GM12878 (cell line): ENCODE measurements at regions not wholly inside any gene's neighbourhood (a gene's known extent, or its start where the extent isn't known, plus 50 kb on each side); places are given as distances from the start of the nearest gene placed in this dataset.

Experiments used
- ATAC-seq: fragments of 200-7000 bp; cut with Tn5 transposase; 3 replicates; pipeline ENCODE4 v1.9.1; 2020; ENCODE audit warnings: mild to moderate bottlenecking, moderate library complexity
- BruUV-seq: library from RNA; stranded (reverse); fragments of 400-500 nt; replicated peaks from 2 replicates; lab custom pipeline; 2021; lab: Mats Ljungman, UMichigan
- CTCF ChIA-PET: fragments of 300-600 bp; sonication (Branson Sonifier 250); formaldehyde crosslinking; extraction: SDS; loops from one replicate; lab custom pipeline; 2021; ENCODE audit warnings: inconsistent platforms; lab: Yijun Ruan, JAX
- POLR2A ChIA-PET: fragments of 350-600 bp; formaldehyde crosslinking; extraction: SDS; loops from one replicate; lab custom pipeline; 2021; ENCODE audit warnings: inconsistent platforms; lab: Charles Lee
- RAD21 ChIA-PET: fragments of 300-600 bp; sonication (Branson Sonifier 250); formaldehyde crosslinking; loops from one replicate; lab custom pipeline; 2023; ENCODE audit warnings: antibody characterized with exemption; ENCODE audit not compliant: unreplicated experiment; lab: Charles Lee
- SMC1A ChIA-PET: fragments of 300-600 bp; sonication (Branson Sonifier 250); formaldehyde crosslinking; loops from one replicate; lab custom pipeline; 2023; ENCODE audit not compliant: unreplicated experiment, uncharacterized antibody; lab: Charles Lee
- DNase-seq: peaks from one replicate; pipeline ENCODE4 v3.0.0-alpha.2; 2011; ENCODE audit warnings: low read depth, low spot score
- FAIRE-seq: peaks from 3 replicates; lab custom pipeline; 2011; peaks lifted over from hg19 to GRCh38; lab: Jason Lieb, UNC
- H2AFZ ChIP-seq: 2 replicates; pipeline ENCODE4 v1.6.0; 2011; ENCODE audit warnings: low read depth, low read length, control low read depth; ENCODE audit not compliant: control insufficient read depth
- H3K27ac ChIP-seq: 2 replicates; pipeline ENCODE4 v1.5.1; 2011; ENCODE audit warnings: control low read depth; ENCODE audit not compliant: control insufficient read depth, insufficient read depth
- H3K27me3 ChIP-seq, 2 experiments: replicated peaks in 1 of 2; 2 replicates each; pipeline versions ENCODE4 v1.6.0 to v1.6.1; 2011; ENCODE audit warnings: low read length in 1 of 2; ENCODE audit not compliant: control insufficient read depth in 2 of 2, insufficient read depth in 2 of 2
- H3K36me3 ChIP-seq, 2 experiments: 2 replicates each; pipeline ENCODE4 v1.5.1; 2011; ENCODE audit warnings: low read length in 1 of 2; ENCODE audit not compliant: control insufficient read depth in 2 of 2, insufficient read depth in 2 of 2
- H3K4me1 ChIP-seq: 2 replicates; pipeline ENCODE4 v1.6.1; 2011; ENCODE audit warnings: mild to moderate bottlenecking, low read length, moderate library complexity, mixed read lengths; ENCODE audit not compliant: control insufficient read depth, insufficient read depth
- H3K4me2 ChIP-seq: 2 replicates; pipeline ENCODE4 v1.6.0; 2011; ENCODE audit warnings: control low read depth; ENCODE audit not compliant: control insufficient read depth, insufficient read depth
- H3K4me3 ChIP-seq: fragments of 200-600 bp; sonication (generic); 2 replicates; pipeline ENCODE4 v1.5.1; 2016
- H3K79me2 ChIP-seq: 2 replicates; pipeline ENCODE4 v1.6.0; 2011; ENCODE audit warnings: low read length; ENCODE audit not compliant: control insufficient read depth, insufficient read depth
- H3K9ac ChIP-seq: 2 replicates; pipeline ENCODE4 v1.8.0; 2011; ENCODE audit warnings: low read length, control low read depth, mixed read lengths; ENCODE audit not compliant: control insufficient read depth, insufficient read depth
- H3K9me3 ChIP-seq: replicated peaks from 3 replicates; pipeline ENCODE4 v1.5.1; 2011; ENCODE audit warnings: mild to moderate bottlenecking, low read length; ENCODE audit not compliant: control insufficient read depth, insufficient read depth
- H4K20me1 ChIP-seq: 2 replicates; pipeline ENCODE4 v1.6.0; 2011; ENCODE audit not compliant: control insufficient read depth, insufficient read depth
- EGR1 ChIP-seq, 2 experiments: IDR thresholded peaks; 1 replicate in 1 of 2; 2 replicates in 1 of 2; pipeline ENCODE4 v1.6.1; 2011 to 2012; ENCODE audit warnings: low read depth in 2 of 2, low read length in 2 of 2, borderline replicate concordance in 1 of 2, mild to moderate bottlenecking in 1 of 2, moderate library complexity in 1 of 2
- JUND ChIP-seq: IDR thresholded peaks from 2 replicates; pipeline ENCODE4 v1.6.1; 2012; ENCODE audit warnings: low read depth, mild to moderate bottlenecking, low read length, improper control_type of control experiment, moderate library complexity
- LARP7 ChIP-seq: fragments of 450-650 bp; IDR thresholded peaks from 2 replicates; pipeline ENCODE4 v1.6.1; 2017; ENCODE audit warnings: mild to moderate bottlenecking
- RBBP5 ChIP-seq: fragments of 200-600 bp; sonication (generic); conservative IDR thresholded peaks from 2 replicates; pipeline ENCODE4 v1.6.1; 2016
- REST ChIP-seq: IDR thresholded peaks from 2 replicates; pipeline ENCODE4 v1.6.1; 2012; ENCODE audit warnings: mild to moderate bottlenecking, low read depth, low read length
- RUNX3 ChIP-seq: IDR thresholded peaks from 2 replicates; pipeline ENCODE4 v1.6.1; 2012; ENCODE audit warnings: low read length, inconsistent platforms
- SMAD1 ChIP-seq: fragments of 450-650 bp; IDR thresholded peaks from 2 replicates; pipeline ENCODE4 v1.6.1; 2018; ENCODE audit warnings: mild to moderate bottlenecking, low read depth; ENCODE audit not compliant: partially characterized antibody
- SP1 ChIP-seq: IDR thresholded peaks from one replicate; pipeline ENCODE4 v1.6.1; 2011; ENCODE audit warnings: low read depth, low read length
- SREBF2 ChIP-seq: IDR thresholded peaks from 2 replicates; pipeline ENCODE4 v1.6.1; 2012; ENCODE audit warnings: mild to moderate bottlenecking, low read length
- STAT3 ChIP-seq: IDR thresholded peaks from 2 replicates; pipeline ENCODE4 v1.6.1; 2011; ENCODE audit warnings: low read depth, low read length, improper control_type of control experiment
- WGBS: methylation state at CpG from one replicate; pipeline ENCODE4 v1.1.6; 2016; ENCODE audit warnings: low lambda C conversion rate; ENCODE audit not compliant: insufficient replicate concordance, insufficient coverage; ENCODE audit errors: missing lambda C conversion rate; 5-methylcytosine and 5-hydroxymethylcytosine counted together
- in situ Hi-C: fragments of 300-500 bp; cut with MboI; formaldehyde crosslinking; loops from 9 replicates; pipeline ENCODE4 v1.14.3; 2018; ENCODE audit warnings: mixed read lengths
- intact Hi-C: fragments of 100-400 bp; cut with micrococcal nuclease; formaldehyde crosslinking; loops from one replicate; pipeline ENCODE4 v1.14.2; 2022; ENCODE audit not compliant: unreplicated experiment
- TF ChIP-seq, protein P1 (sequence below), 3 experiments: IDR thresholded peaks in 2 of 3; conservative IDR thresholded peaks in 1 of 3; 2 replicates each; pipeline ENCODE4 v1.5.1; 2011; ENCODE audit warnings: low read depth in 3 of 3, low read length in 3 of 3, mild to moderate bottlenecking in 3 of 3, control low read depth in 2 of 3, moderate library complexity in 2 of 3, inconsistent platforms in 1 of 3, mixed read lengths in 1 of 3; ENCODE audit not compliant: control insufficient read depth in 2 of 3, insufficient read depth in 1 of 3; ENCODE audit errors: extremely low read depth in 1 of 3
- TF ChIP-seq, protein P2 (sequence below): fragments of 450-650 bp; IDR thresholded peaks from 2 replicates; pipeline ENCODE4 v1.6.1; 2017; ENCODE audit warnings: mild to moderate bottlenecking

GRCh38 chr13:50711996-50712395 lies 131.5 kb downstream of the DLEU7 start (continued):
- TF ChIP-seq LARP7 = no peak
- TF ChIP-seq EGR1 (IDR thresholded peaks at IDR 0.05; ENCODE audit: borderline replicate concordance in 1 of 2, low read depth in 2 of 2, low read length in 2 of 2) = no peak
- TF ChIP-seq SMAD1 = no peak
- TF ChIP-seq RBBP5 = no peak
- TF ChIP-seq, protein P1, sequence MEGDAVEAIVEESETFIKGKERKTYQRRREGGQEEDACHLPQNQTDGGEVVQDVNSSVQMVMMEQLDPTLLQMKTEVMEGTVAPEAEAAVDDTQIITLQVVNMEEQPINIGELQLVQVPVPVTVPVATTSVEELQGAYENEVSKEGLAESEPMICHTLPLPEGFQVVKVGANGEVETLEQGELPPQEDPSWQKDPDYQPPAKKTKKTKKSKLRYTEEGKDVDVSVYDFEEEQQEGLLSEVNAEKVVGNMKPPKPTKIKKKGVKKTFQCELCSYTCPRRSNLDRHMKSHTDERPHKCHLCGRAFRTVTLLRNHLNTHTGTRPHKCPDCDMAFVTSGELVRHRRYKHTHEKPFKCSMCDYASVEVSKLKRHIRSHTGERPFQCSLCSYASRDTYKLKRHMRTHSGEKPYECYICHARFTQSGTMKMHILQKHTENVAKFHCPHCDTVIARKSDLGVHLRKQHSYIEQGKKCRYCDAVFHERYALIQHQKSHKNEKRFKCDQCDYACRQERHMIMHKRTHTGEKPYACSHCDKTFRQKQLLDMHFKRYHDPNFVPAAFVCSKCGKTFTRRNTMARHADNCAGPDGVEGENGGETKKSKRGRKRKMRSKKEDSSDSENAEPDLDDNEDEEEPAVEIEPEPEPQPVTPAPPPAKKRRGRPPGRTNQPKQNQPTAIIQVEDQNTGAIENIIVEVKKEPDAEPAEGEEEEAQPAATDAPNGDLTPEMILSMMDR (IDR thresholded peaks at IDR 0.05 in 2 of 3, conservative IDR thresholded peaks at IDR 0.05 in 1 of 3; ENCODE audit: control insufficient read depth in 2 of 3, extremely low read depth in 1 of 3, insufficient read depth in 1 of 3, low read depth in 3 of 3, low read length in 3 of 3) = no peak
- TF ChIP-seq, all 136 proteins: peak for 0

DNA sequence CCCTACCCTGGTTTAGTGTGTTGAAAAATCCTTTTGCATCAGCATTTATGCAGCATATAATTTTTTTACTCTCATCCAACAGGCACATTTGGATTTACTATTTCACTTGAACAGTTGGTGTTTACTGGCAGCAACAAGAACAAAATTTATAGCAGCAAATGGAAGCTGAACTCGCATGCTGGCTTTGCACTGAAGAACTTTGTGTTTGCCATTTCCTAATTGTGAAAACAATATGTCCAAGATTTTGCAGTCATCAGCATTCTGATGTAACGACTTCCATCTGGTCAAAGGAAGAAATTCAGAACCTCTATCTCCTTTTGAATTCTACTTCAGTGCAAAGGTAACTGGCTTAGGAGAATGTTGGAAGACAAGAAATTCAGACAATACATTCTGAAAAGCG lies 131.0 kb downstream of the DLEU7 start:
- no peak overlapping the region for H3K4me2 ChIP-seq
- ATAC-seq = no peak
- H3K36me3 ChIP-seq = no peaks in the 10 kb centered on the region
- in situ Hi-C loops = no loop called here
- DNase-seq = no peak
- no peak overlapping the region for H3K9ac ChIP-seq
- CTCF ChIA-PET = interaction anchor here (1.6 kb wide), 1 partner anchor 89 kb away, joined by 4 read pairs; no protein-coding TSS in a partner anchor
- H3K4me1 ChIP-seq = peaks cover 7% of the 10 kb centered on the region
- H4K20me1 ChIP-seq = no peaks in the 10 kb centered on the region
- RAD21 ChIA-PET = no interaction called here
- no peaks in the 10 kb centered on the region for H3K9me3 ChIP-seq
- SMC1A ChIA-PET = interaction anchor here (0.9 to 1.2 kb wide), 3 partner anchors 15 to 117 kb away, joined by 3 to 4 read pairs (median 3); no protein-coding TSS in a partner anchor
- no peak for FAIRE-seq
- intact Hi-C loops = no loop called here
- no peak for TF ChIP-seq REST
- no peak for TF ChIP-seq SMAD1
- TF ChIP-seq, protein P2, sequence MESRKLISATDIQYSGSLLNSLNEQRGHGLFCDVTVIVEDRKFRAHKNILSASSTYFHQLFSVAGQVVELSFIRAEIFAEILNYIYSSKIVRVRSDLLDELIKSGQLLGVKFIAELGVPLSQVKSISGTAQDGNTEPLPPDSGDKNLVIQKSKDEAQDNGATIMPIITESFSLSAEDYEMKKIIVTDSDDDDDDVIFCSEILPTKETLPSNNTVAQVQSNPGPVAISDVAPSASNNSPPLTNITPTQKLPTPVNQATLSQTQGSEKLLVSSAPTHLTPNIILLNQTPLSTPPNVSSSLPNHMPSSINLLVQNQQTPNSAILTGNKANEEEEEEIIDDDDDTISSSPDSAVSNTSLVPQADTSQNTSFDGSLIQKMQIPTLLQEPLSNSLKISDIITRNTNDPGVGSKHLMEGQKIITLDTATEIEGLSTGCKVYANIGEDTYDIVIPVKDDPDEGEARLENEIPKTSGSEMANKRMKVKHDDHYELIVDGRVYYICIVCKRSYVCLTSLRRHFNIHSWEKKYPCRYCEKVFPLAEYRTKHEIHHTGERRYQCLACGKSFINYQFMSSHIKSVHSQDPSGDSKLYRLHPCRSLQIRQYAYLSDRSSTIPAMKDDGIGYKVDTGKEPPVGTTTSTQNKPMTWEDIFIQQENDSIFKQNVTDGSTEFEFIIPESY = no peak
- TF ChIP-seq JUND = no peak
- TF ChIP-seq RUNX3 = no peak
- no peak for TF ChIP-seq STAT3
- TF ChIP-seq SP1 = no peak
- TF ChIP-seq SREBF2 = no peak
- no peak overlapping the region for H3K27ac ChIP-seq
- WGBS = 11% methylated on average over 3 of the region's 3 CpGs
- H3K4me3 ChIP-seq = no peak overlapping the region
- POLR2A ChIA-PET = no interaction called here
- no peak overlapping the region for H2AFZ ChIP-seq
- BruUV-seq = no TSS peak
- H3K27me3 ChIP-seq = no peaks in the 10 kb centered on the region; a peak in 1 of 4 replicates
- no peaks in the 10 kb centered on the region for H3K79me2 ChIP-seq
